Thoracic aorta (tissue), 2 donors: ENCODE measurements at regions not wholly inside any gene's neighbourhood (a gene's known extent, or its start where the extent isn't known, plus 50 kb on each side); places are given as distances from the start of the nearest gene placed in this dataset.

Source experiments
- ATAC-seq: fragments of 150-250 bp; one replicate; pipeline ENCODE4 v1.8.0; 2017; ENCODE audit warnings: low read depth; ENCODE audit not compliant: insufficient number of reproducible peaks, low FRiP score
- DNase-seq: peaks from one replicate; pipeline ENCODE4 v3.0.0-alpha.2; 2020; ENCODE audit warnings: low spot score
- H3K27ac ChIP-seq, 2 donors: fragments of 200-600 bp; sonication (generic); 1 replicate in 1 of 2; 2 replicates in 1 of 2; pipeline ENCODE4 v1.5.1; 2016; ENCODE audit warnings: mild to moderate bottlenecking in 2 of 2, moderate library complexity in 2 of 2
- H3K27me3 ChIP-seq: fragments of 200-600 bp; sonication (generic); replicated peaks from 2 replicates; pipeline ENCODE4 v1.6.0; 2016; ENCODE audit warnings: mild to moderate bottlenecking; ENCODE audit not compliant: insufficient read depth
- H3K36me3 ChIP-seq: fragments of 200-600 bp; sonication (generic); one replicate; pipeline ENCODE4 v1.5.1; 2016
- H3K4me1 ChIP-seq, 2 donors: fragments of 200-600 bp; sonication (generic); 1 replicate in 1 of 2; 2 replicates in 1 of 2; pipeline versions ENCODE4 v1.5.1 to v1.6.0; 2016; ENCODE audit warnings: low read depth in 2 of 2, mild to moderate bottlenecking in 1 of 2; ENCODE audit not compliant: control insufficient read depth in 1 of 2
- H3K4me3 ChIP-seq: fragments of 200-600 bp; sonication (generic); 2 replicates; pipeline ENCODE4 v1.5.1; 2016; ENCODE audit warnings: mild to moderate bottlenecking
- H3K9me3 ChIP-seq: fragments of 200-600 bp; sonication (generic); 2 replicates; pipeline ENCODE4 v1.5.1; 2016
- CTCF ChIP-seq: fragments of 200-600 bp; sonication (generic); IDR thresholded peaks from one replicate; pipeline ENCODE4 v1.5.1; 2019; ENCODE audit warnings: antibody characterized with exemption

- Histone ChIP-seq H3K4me1 (peaks cover 8 to 14% of the 10 kb centered on the region in 2 donors), H3K36me3 (no peaks in the 10 kb centered on the region), H3K9me3 (no peaks in the 10 kb centered on the region), H3K4me3 (peak overlapping the region; percentile 80), H3K27me3 (no peaks in the 10 kb centered on the region), H3K27ac (peak overlapping the region in 1 of 2 donors; percentile 31)
- ATAC-seq (no peak), DNase-seq (no peak)
- no peak for TF ChIP-seq CTCF
These were observed 136.7 kb downstream of the KIF20B start for GRCh38 chr10:89838044-89838615.

- no peak for ATAC-seq
- Histone ChIP-seq H3K4me1 (peaks cover 1 to 15% of the 10 kb centered on the region in 2 donors), H3K4me3 (no peak overlapping the region), H3K27me3 (no peaks in the 10 kb centered on the region), H3K27ac (no peak overlapping the region), H3K9me3 (no peaks in the 10 kb centered on the region), H3K36me3 (no peaks in the 10 kb centered on the region)
- DNase-seq, result no peak
- TF ChIP-seq CTCF, result no peak
These were observed 144.3 kb downstream of the KIF20B start for GRCh38 chr10:89845541-89846280.

GRCh38 chr10:89846281-89846630, 144.9 kb downstream of the KIF20B start:
- H3K9me3 ChIP-seq, result no peaks in the 10 kb centered on the region
- DNase-seq (no peak), ATAC-seq (no peak)
- peaks cover 3 to 19% of the 10 kb centered on the region in 2 donors for H3K4me1 ChIP-seq
- no peak for TF ChIP-seq CTCF
- H3K4me3 ChIP-seq, result no peak overlapping the region
- no peaks in the 10 kb centered on the region for H3K27me3 ChIP-seq
- no peak overlapping the region for H3K27ac ChIP-seq
- H3K36me3 ChIP-seq, result no peaks in the 10 kb centered on the region

- no peaks in the 10 kb centered on the region for H3K27me3 ChIP-seq
- no peak for TF ChIP-seq CTCF
- H3K9me3 ChIP-seq, result no peaks in the 10 kb centered on the region
- H3K4me3 ChIP-seq, result no peak overlapping the region
- no peak for ATAC-seq
- no peak for DNase-seq
- peaks cover 3 to 19% of the 10 kb centered on the region in 2 donors for H3K4me1 ChIP-seq
- H3K36me3 ChIP-seq, result no peaks in the 10 kb centered on the region
- no peak overlapping the region for H3K27ac ChIP-seq
These were observed 145.4 kb downstream of the KIF20B start for GRCh38 chr10:89846786-89847185.

- no peak for TF ChIP-seq CTCF
- no peak overlapping the region for H3K27ac ChIP-seq
- no peaks in the 10 kb centered on the region for H3K36me3 ChIP-seq
- no peaks in the 10 kb centered on the region for H3K9me3 ChIP-seq
- ATAC-seq (no peak), DNase-seq (no peak)
- peaks cover 3 to 11% of the 10 kb centered on the region in 2 donors for H3K4me1 ChIP-seq
- no peak overlapping the region for H3K4me3 ChIP-seq
- H3K27me3 ChIP-seq, result no peaks in the 10 kb centered on the region
These were observed 151.5 kb downstream of the KIF20B start for GRCh38 chr10:89852872-89853271.
